K562 (cell line): ENCODE measurements at regions not wholly inside any gene's neighbourhood (a gene's known extent, or its start where the extent isn't known, plus 50 kb on each side); places are given as distances from the start of the nearest gene placed in this dataset.

Source experiments
- ATAC-seq: fragments of 200-7000 bp; cut with Tn5 transposase; 3 replicates; pipeline ENCODE4 v1.9.1; 2020; ENCODE audit warnings: moderate library complexity
- BruUV-seq: library from RNA; stranded (reverse); fragments of 400-500 nt; replicated peaks from 2 replicates; lab custom pipeline; 2021; lab: Mats Ljungman, UMichigan
- CTCF ChIA-PET: fragments of 300-600 bp; formaldehyde crosslinking; extraction: SDS; loops from one replicate; lab custom pipeline; 2021; ENCODE audit warnings: low intra/inter-chr PET ratio; lab: Yijun Ruan, JAX
- POLR2A ChIA-PET: fragments of 300-600, 350-650 bp; sonication (Branson Sonifier 250); formaldehyde crosslinking; extraction: SDS; loops from one replicate; lab custom pipeline; 2021; ENCODE audit warnings: antibody characterized with exemption, inconsistent platforms; lab: Yijun Ruan, JAX
- DNase-seq, 4 experiments: peaks; one replicate each; pipeline versions ENCODE4 v3.0.0 to v3.0.0-alpha.2; 2011 to 2018; ENCODE audit warnings: low spot score in 3 of 4, mixed read lengths in 3 of 4; ENCODE audit errors: extremely low read depth in 1 of 4
- FAIRE-seq: peaks from 2 replicates; lab custom pipeline; 2011; peaks lifted over from hg19 to GRCh38; lab: Jason Lieb, UNC
- H2AFZ ChIP-seq: 2 replicates; pipeline ENCODE4 v1.6.0; 2011; ENCODE audit warnings: low read depth, low read length, control low read depth, inconsistent platforms
- H3K27ac ChIP-seq: fragments of 200-600 bp; 3 replicates; pipeline ENCODE4 v1.8.0; 2011; ENCODE audit warnings: low read depth, mild to moderate bottlenecking, control low read depth, inconsistent platforms, low read length, moderate library complexity, mixed read lengths; ENCODE audit errors: extremely low read depth
- H3K27me3 ChIP-seq, 2 experiments: fragments of 300-600 bp in 1 of 2; 2 replicates in 1 of 2; 3 replicates in 1 of 2; pipeline versions ENCODE4 v1.6.0 to v1.8.0; 2011; ENCODE audit warnings: inconsistent platforms in 2 of 2, low read length in 2 of 2, mild to moderate bottlenecking in 1 of 2, mixed read lengths in 1 of 2, moderate library complexity in 1 of 2; ENCODE audit not compliant: control insufficient read depth in 2 of 2, insufficient read depth in 2 of 2
- H3K36me3 ChIP-seq: fragments of 300-600 bp; 3 replicates; pipeline ENCODE4 v1.8.0; 2011; ENCODE audit warnings: mild to moderate bottlenecking, low read length, inconsistent platforms; ENCODE audit not compliant: control insufficient read depth, insufficient read depth
- H3K4me1 ChIP-seq, 2 experiments: fragments of 200-600 bp in 1 of 2; replicated peaks in 1 of 2; 2 replicates in 1 of 2; 3 replicates in 1 of 2; pipeline versions ENCODE4 v1.5.1 to v1.8.0; 2011; ENCODE audit warnings: inconsistent platforms in 2 of 2, low read length in 2 of 2, mild to moderate bottlenecking in 1 of 2, mixed read lengths in 1 of 2, moderate library complexity in 1 of 2; ENCODE audit not compliant: control insufficient read depth in 2 of 2, insufficient read depth in 2 of 2
- H3K4me2 ChIP-seq: 2 replicates; pipeline ENCODE4 v1.6.1; 2011; ENCODE audit warnings: low read length, control low read depth, inconsistent platforms, mixed read lengths; ENCODE audit not compliant: insufficient read depth
- H3K4me3 ChIP-seq: fragments of 200-600 bp; sonication (generic), shearing (Covaris generic); 2 replicates; pipeline ENCODE4 v1.5.1; 2016; ENCODE audit warnings: control low read depth, inconsistent platforms
- H3K79me2 ChIP-seq: fragments of 200-600 bp; 3 replicates; pipeline ENCODE4 v1.8.0; 2011; ENCODE audit warnings: low read length, inconsistent platforms; ENCODE audit not compliant: control insufficient read depth, insufficient read depth
- H3K9ac ChIP-seq, 2 experiments: 2 replicates each; pipeline versions ENCODE4 v1.6.0 to v1.6.1; 2011; ENCODE audit warnings: low read depth in 2 of 2, low read length in 2 of 2, control low read depth in 1 of 2, inconsistent platforms in 1 of 2, mild to moderate bottlenecking in 1 of 2, mixed read lengths in 1 of 2; ENCODE audit not compliant: insufficient read depth in 1 of 2
- H3K9me1 ChIP-seq: one replicate; pipeline ENCODE4 v1.6.0; 2011; ENCODE audit warnings: inconsistent platforms, mild to moderate bottlenecking, low read length, moderate library complexity; ENCODE audit not compliant: control insufficient read depth, insufficient read depth
- H3K9me3 ChIP-seq: replicated peaks from 2 replicates; pipeline ENCODE4 v1.5.1; 2011; ENCODE audit warnings: low read depth, low read length, inconsistent platforms; ENCODE audit not compliant: control insufficient read depth, insufficient read depth
- H4K20me1 ChIP-seq: replicated peaks from 2 replicates; pipeline ENCODE4 v1.6.1; 2011; ENCODE audit warnings: low read length, inconsistent platforms, mixed read lengths; ENCODE audit not compliant: control insufficient read depth, insufficient read depth
- BACH1 ChIP-seq: fragments of 200-800 bp; sonication (Bioruptor generic); IDR thresholded peaks from 2 replicates; pipeline ENCODE4 v1.6.1; 2016; ENCODE audit warnings: missing genetic modification characterization, missing compliant biosample characterization
- CBX1 ChIP-seq: sonication (generic); IDR thresholded peaks from 2 replicates; pipeline ENCODE4 v1.6.1; 2016; ENCODE audit warnings: antibody characterized with exemption, low read depth, mild to moderate bottlenecking
- CC2D1A ChIP-seq: fragments of 450-650 bp; IDR thresholded peaks from 2 replicates; pipeline ENCODE4 v1.6.1; 2017; ENCODE audit warnings: mild to moderate bottlenecking
- CEBPG ChIP-seq, 3 experiments: fragments of 200-800 bp in 1 of 3; sonication (Bioruptor generic) in 1 of 3; sonication (generic) in 1 of 3; formaldehyde crosslinking in 1 of 3; IDR thresholded peaks in 2 of 3; conservative IDR thresholded peaks in 1 of 3; 2 replicates each; pipeline versions ENCODE4 v1.6.1 to v1.8.0; 2016 to 2022; ENCODE audit warnings: missing compliant biosample characterization in 2 of 3, missing genetic modification characterization in 2 of 3, mild to moderate bottlenecking in 1 of 3, missing genetic modification reagents in 1 of 3
- MAZ ChIP-seq, 2 experiments: fragments of 450-650 bp in 1 of 2; sonication (generic) in 1 of 2; formaldehyde crosslinking; IDR thresholded peaks in 1 of 2; conservative IDR thresholded peaks in 1 of 2; 2 replicates each; pipeline versions ENCODE4 v1.4.0 to v1.5.0; 2020; ENCODE audit warnings: mild to moderate bottlenecking in 1 of 2, missing genetic modification reagents in 1 of 2
- MECOM ChIP-seq: fragments of 250-450 bp; sonication (Bioruptor Pico); IDR thresholded peaks from 2 replicates; pipeline ENCODE4 v1.8.0; 2022; ENCODE audit warnings: inconsistent platforms
- NCOA6 ChIP-seq: fragments of 450-650 bp; IDR thresholded peaks from 2 replicates; pipeline ENCODE4 v1.6.1; 2017; ENCODE audit warnings: mild to moderate bottlenecking
- SFPQ ChIP-seq: fragments of 200-400 bp; formaldehyde crosslinking; IDR thresholded peaks from 2 replicates; pipeline ENCODE4 v1.6.1; 2017; ENCODE audit warnings: mild to moderate bottlenecking, low read depth, low read length, moderate library complexity
- TOE1 ChIP-seq, 2 experiments: fragments of 450-650 bp in 1 of 2; sonication (generic) in 1 of 2; formaldehyde crosslinking in 1 of 2; IDR thresholded peaks; 2 replicates each; pipeline versions ENCODE4 v1.7.1 to v1.8.0; 2016 to 2022; ENCODE audit warnings: borderline replicate concordance in 2 of 2, mild to moderate bottlenecking in 2 of 2, antibody characterized with exemption in 1 of 2, inconsistent platforms in 1 of 2, low read depth in 1 of 2, missing genetic modification reagents in 1 of 2, moderate library complexity in 1 of 2
- ZC3H4 ChIP-seq: sonication (generic); formaldehyde crosslinking; IDR thresholded peaks from 2 replicates; pipeline ENCODE4 v1.9.0; 2021; ENCODE audit warnings: missing genetic modification reagents, borderline replicate concordance
- ZNF311 ChIP-seq: fragments of 250-450 bp; sonication (Bioruptor Pico); IDR thresholded peaks from 2 replicates; pipeline ENCODE4 v1.4.0; 2020; ENCODE audit warnings: mild to moderate bottlenecking, moderate library complexity
- ZNF354B ChIP-seq: fragments of 250-450 bp; sonication (Bioruptor Pico); IDR thresholded peaks from 2 replicates; pipeline ENCODE4 v1.4.0; 2020
- ZNF668 ChIP-seq: fragments of 250-450 bp; sonication (Bioruptor Pico); IDR thresholded peaks from 2 replicates; pipeline ENCODE4 v1.8.0; 2022; ENCODE audit warnings: mild to moderate bottlenecking, inconsistent platforms
- ZNF778 ChIP-seq: fragments of 450-650 bp; formaldehyde crosslinking; IDR thresholded peaks from 2 replicates; pipeline ENCODE4 v1.4.0; 2020; ENCODE audit warnings: mild to moderate bottlenecking, moderate library complexity
- WGBS: fragments of 100-300 bp; shearing (Covaris generic); methylation state at CpG from one replicate; pipeline ENCODE4 v1.1.6; 2016; ENCODE audit warnings: low coverage, mixed read lengths; ENCODE audit not compliant: insufficient coverage; ENCODE audit errors: missing lambda C conversion rate; 5-methylcytosine and 5-hydroxymethylcytosine counted together
- in situ Hi-C: fragments of 300-500 bp; cut with MboI; formaldehyde crosslinking; loops from 4 replicates; pipeline ENCODE4 v1.15.0; 2018; ENCODE audit warnings: inconsistent platforms, mixed read lengths
- intact Hi-C: fragments of 100-400 bp; cut with micrococcal nuclease; formaldehyde crosslinking; loops from 2 replicates; pipeline ENCODE4 v1.14.2; 2022
- TF ChIP-seq, protein P1 (sequence below): sonication (generic); formaldehyde crosslinking; IDR thresholded peaks from 2 replicates; pipeline ENCODE4 v1.8.0; 2022; ENCODE audit warnings: mild to moderate bottlenecking, missing genetic modification reagents
- TF ChIP-seq, protein P2 (sequence below): sonication (generic); formaldehyde crosslinking; IDR thresholded peaks from 2 replicates; pipeline ENCODE4 v1.8.0; 2023; ENCODE audit warnings: mild to moderate bottlenecking, missing genetic modification reagents

- H3K4me3 ChIP-seq: no peak overlapping the region
- intact Hi-C loops: no loop called here
- no peak overlapping the region for H3K27ac ChIP-seq
- TF ChIP-seq ZNF354B (no peak), MECOM (CRISPR knock-in tag) (no peak), CEBPG (CRISPR knock-in tag; IDR thresholded peaks at IDR 0.05) (no peak), CEBPG (tag; conservative IDR thresholded peaks at IDR 0.05 in 1 of 2, IDR thresholded peaks at IDR 0.05 in 1 of 2) (no peak), ZNF311 (no peak), TOE1 (IDR thresholded peaks at IDR 0.05; ENCODE audit: borderline replicate concordance) (no peak), TOE1 (CRISPR knock-in tag; IDR thresholded peaks at IDR 0.05; ENCODE audit: borderline replicate concordance, low read depth) (no peak), ZNF668 (CRISPR knock-in tag) (no peak), CC2D1A (no peak), NCOA6 (no peak), BACH1 (tag) (no peak), MAZ (CRISPR knock-in tag; conservative IDR thresholded peaks at IDR 0.05 in 1 of 2, IDR thresholded peaks at IDR 0.05 in 1 of 2) (no peak), CBX1 (no peak), ZNF778 (CRISPR knock-in tag) (no peak), ZC3H4 (CRISPR knock-in tag) (no peak), SFPQ (no peak)
- TF ChIP-seq, protein P1, sequence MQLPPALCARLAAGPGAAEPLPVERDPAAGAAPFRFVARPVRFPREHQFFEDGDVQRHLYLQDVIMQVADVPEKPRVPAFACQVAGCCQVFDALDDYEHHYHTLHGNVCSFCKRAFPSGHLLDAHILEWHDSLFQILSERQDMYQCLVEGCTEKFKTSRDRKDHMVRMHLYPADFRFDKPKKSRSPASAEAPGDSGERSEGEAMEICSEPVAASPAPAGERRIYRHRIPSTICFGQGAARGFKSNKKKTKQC (CRISPR knock-in tag): no peak
- TF ChIP-seq, protein P2, sequence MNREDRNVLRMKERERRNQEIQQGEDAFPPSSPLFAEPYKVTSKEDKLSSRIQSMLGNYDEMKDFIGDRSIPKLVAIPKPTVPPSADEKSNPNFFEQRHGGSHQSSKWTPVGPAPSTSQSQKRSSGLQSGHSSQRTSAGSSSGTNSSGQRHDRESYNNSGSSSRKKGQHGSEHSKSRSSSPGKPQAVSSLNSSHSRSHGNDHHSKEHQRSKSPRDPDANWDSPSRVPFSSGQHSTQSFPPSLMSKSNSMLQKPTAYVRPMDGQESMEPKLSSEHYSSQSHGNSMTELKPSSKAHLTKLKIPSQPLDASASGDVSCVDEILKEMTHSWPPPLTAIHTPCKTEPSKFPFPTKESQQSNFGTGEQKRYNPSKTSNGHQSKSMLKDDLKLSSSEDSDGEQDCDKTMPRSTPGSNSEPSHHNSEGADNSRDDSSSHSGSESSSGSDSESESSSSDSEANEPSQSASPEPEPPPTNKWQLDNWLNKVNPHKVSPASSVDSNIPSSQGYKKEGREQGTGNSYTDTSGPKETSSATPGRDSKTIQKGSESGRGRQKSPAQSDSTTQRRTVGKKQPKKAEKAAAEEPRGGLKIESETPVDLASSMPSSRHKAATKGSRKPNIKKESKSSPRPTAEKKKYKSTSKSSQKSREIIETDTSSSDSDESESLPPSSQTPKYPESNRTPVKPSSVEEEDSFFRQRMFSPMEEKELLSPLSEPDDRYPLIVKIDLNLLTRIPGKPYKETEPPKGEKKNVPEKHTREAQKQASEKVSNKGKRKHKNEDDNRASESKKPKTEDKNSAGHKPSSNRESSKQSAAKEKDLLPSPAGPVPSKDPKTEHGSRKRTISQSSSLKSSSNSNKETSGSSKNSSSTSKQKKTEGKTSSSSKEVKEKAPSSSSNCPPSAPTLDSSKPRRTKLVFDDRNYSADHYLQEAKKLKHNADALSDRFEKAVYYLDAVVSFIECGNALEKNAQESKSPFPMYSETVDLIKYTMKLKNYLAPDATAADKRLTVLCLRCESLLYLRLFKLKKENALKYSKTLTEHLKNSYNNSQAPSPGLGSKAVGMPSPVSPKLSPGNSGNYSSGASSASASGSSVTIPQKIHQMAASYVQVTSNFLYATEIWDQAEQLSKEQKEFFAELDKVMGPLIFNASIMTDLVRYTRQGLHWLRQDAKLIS (CRISPR knock-in tag): no peak
- H2AFZ ChIP-seq: no peak overlapping the region
- H3K4me1 ChIP-seq: no peaks in the 10 kb centered on the region
- H3K9ac ChIP-seq: no peak overlapping the region
- 0% methylated on average over 1 of the region's 1 CpG for WGBS
- no peaks in the 10 kb centered on the region for H3K9me3 ChIP-seq
- no peak overlapping the region for H3K4me2 ChIP-seq
- in situ Hi-C loops: no loop called here
- FAIRE-seq (no peak), DNase-seq (no peak), ATAC-seq (no peak)
- no peaks in the 10 kb centered on the region for H3K36me3 ChIP-seq
- H4K20me1 ChIP-seq: no peaks in the 10 kb centered on the region
- BruUV-seq: no TSS peak
- peaks cover 0 to 4% of the 10 kb centered on the region in 2 experiments; a peak in 2 of 5 replicates for H3K27me3 ChIP-seq
- CTCF ChIA-PET: no interaction called here
- H3K9me1 ChIP-seq: no peaks in the 10 kb centered on the region
- POLR2A ChIA-PET: no interaction called here
- H3K79me2 ChIP-seq: no peaks in the 10 kb centered on the region
Measured at GRCh38 chr2:217299590-217299989, 439.7 kb upstream of the TNP1 start.
